GDM1 (cell line): ENCODE measurements at regions not wholly inside any gene's neighbourhood (a gene's known extent, or its start where the extent isn't known, plus 50 kb on each side); places are given as distances from the start of the nearest gene placed in this dataset.
"Not testable (repeated sequence)": the region's sequence is repeated elsewhere in the genome, so short reads cannot be mapped to it uniquely, and the experiment has no call there.

Experiments used
- DNase-seq: peaks from one replicate; lab custom pipeline; 2025; lab: John Stamatoyannopoulos, UW

GRCh38 chr1:60731321-60731720 lies 351.0 kb upstream of the NFIA start:
- no peak for DNase-seq

DNA sequence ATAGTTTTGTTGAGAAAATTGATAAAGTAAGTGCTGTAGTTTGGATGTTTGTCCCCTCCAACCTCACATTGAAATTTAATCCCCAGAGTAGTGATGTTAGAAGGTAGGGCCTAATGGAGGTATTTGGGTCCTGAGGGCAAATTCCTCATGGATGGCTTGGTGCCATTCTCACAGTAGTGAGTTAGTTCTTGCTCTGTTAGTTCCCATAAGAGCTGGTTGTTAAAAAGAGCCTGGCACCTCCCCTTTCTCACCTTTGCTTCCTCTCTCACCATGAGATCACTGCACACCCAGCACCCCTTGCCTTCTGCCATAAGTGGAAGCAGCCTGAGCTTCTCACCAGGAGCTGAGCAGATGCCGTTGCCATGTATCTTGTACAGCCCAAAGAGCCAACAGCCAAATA lies 354.8 kb upstream of the NFIA start:
- no peak for DNase-seq

DNA sequence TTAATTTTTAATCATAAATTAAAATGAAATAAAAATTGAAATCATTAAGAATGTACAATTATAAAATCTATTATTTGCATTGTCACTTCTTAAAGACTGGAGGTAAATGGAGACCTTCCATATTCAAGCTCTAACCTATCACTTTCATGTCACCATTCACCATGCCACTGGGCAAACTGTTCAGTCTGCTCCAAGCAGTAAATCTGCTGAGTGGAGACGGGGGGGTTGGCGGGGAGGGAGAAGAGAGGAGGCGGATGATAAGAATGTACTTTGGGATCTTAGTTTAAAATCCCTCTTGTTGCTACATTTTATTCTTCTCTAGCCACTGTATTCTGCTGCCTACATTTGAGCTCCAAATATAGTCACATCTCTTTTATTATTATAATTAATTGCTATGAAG lies 365.9 kb upstream of the NFIA start:
- DNase-seq: no peak

GRCh38 chr1:60715970-60716369 lies 366.4 kb upstream of the NFIA start:
- no peak for DNase-seq

GRCh38 chr1:60709426-60709825 lies 372.9 kb upstream of the NFIA start:
- no peak for DNase-seq

- DNase-seq: no peak
These were observed 377.3 kb upstream of the NFIA start for GRCh38 chr1:60705026-60705425.

GRCh38 chr1:60703155-60703554 lies 379.2 kb upstream of the NFIA start:
- DNase-seq: no peak

GRCh38 chr1:60699325-60699724 lies 383.0 kb upstream of the NFIA start:
- DNase-seq: no peak

DNA sequence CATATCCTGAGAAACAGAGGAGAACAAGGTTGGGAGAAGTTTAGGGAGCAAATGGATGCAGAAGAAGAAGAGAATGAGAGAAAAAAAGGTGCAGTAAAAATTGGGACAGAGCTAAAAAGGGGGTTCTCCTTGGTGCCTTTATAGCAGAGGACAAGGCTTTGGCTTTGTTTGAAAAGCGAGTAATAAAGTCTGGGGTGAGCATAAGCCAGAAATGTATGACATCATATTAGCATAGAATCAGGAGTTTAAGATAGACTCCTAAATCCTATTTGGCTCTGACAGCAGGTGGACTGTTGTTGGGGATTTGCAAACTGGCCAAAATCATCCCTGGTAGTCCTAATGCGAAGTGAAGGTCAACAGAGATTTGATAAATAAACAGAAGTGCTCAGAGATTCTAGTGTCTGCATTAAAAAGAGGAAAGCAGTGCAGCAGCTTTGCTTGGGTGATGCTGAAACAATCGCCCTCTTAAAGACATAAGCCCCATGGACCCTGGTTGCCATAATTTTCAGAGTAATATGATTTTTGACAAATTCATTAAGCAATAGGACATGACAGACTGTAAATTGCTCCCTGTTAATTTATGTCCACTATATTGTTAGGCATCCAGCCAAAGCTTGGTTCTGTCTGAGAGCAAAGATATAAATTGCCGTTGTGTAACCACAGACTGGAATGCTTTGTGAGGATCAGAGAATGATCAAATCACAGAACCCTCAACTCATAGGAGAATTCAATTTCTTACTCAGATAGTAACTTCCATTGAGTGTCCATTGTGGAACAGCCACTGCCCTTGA lies 385.0 kb upstream of the NFIA start:
- no peak for DNase-seq

- DNase-seq: no peak
These were observed 385.8 kb upstream of the NFIA start for GRCh38 chr1:60696512-60696911.

- no peak for DNase-seq
These were observed 386.6 kb upstream of the NFIA start for GRCh38 chr1:60695716-60696171.

DNA sequence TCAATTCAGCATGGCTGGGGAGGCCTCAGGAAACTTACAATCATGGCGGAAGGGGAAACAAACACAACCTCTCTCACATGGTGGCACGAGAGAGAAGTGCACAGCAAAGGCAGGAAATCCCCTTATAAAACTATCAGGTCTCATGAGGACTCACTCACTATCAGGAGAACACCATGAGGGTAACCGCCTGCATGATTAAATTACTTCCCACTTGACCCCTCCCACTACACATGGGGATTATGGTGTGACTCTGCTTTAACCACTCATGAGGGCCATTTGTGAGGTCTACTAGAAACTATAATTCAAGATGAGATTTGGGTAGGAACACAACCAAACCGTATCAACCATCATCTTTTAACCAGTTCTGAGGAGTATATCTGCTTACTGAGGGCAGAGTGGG lies 387.4 kb upstream of the NFIA start:
- no peak for DNase-seq

- DNase-seq: no peak
These were observed 390.3 kb upstream of the NFIA start for GRCh38 chr1:60692031-60692430.

GRCh38 chr1:60688221-60688620 lies 394.1 kb upstream of the NFIA start:
- DNase-seq: not testable (repeated sequence)

DNA sequence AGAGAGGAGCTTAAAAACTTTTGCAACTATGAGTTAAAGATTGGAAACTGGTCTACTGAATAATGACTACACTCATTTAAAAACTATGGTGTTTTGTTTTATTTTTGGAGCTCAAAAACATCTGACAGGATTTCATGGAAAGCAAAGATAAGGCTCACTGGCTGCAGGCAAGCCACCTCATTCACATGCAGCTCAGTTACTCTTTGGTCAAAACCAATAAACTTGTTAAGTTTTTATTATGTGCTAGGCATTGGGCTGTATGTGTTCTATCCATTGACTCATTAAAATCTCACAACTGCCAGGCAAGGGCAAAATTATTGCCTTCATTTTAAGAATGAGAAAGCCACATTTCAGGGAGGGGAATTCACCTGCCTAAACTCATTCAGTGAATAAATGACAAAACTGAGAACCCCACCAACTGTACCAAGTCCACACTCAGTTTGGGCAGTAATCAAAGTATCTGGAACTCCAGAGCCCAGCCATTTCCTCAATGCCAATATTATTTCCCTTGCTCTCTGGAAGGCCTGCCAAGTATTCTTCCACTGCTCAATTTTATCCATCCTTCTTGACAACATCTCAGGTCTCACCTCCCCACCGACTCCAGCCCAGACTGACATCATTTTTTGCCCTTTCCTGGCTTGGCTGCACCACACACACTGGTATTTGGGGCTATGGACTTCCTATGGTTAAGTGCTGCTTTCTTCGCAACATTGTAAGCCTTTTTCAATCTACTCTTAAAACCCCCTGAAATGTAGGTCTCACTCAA lies 401.1 kb upstream of the NFIA start:
- DNase-seq: no peak

GRCh38 chr1:60679524-60680375 lies 402.6 kb upstream of the NFIA start:
- DNase-seq: no peak

GRCh38 chr1:60678802-60679201 lies 403.6 kb upstream of the NFIA start:
- DNase-seq: no peak

DNA sequence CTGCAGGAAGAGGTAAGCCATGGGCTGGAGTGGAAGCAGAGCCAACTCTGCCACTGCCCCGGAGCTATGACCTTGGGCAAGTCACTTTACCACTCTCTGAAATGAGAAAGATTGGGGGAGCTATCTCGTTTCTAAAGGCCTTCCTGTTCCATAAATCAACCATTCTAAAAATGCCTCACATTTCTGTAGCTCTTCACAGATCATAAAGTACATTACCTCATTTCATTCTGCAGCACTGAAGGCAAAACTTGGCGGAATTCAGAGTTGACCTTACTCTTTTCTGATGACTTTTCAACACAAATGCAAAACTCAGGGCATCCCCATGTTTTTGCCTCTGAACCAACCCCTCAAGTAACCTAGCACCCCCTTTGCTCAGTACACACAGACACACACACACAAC lies 404.0 kb upstream of the NFIA start:
- DNase-seq: no peak

- no peak for DNase-seq
These were observed 409.9 kb upstream of the NFIA start for GRCh38 chr1:60672449-60672848.

- DNase-seq: no peak
These were observed 412.1 kb upstream of the NFIA start for GRCh38 chr1:60670302-60670701.

DNA sequence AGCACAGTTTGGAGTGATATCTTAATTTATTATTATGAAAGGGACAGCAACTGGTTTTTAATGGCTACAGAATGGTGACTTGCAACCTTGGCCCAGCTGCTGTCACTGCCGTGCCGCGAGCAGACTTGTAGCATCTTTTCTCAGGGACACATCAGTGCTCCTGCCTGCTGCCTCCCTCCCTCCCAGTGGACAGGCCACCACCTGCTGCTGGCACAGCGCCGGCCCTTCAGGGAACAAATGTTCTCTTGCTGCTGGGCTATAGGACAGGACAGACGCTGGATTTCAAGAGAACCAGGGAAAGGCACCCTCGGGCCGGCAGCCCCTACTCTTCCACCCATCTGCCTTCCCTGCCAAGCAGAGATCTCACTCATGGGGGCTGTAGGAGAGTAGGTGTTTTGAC lies 413.8 kb upstream of the NFIA start:
- no peak for DNase-seq

GRCh38 chr1:60665311-60665710 lies 417.1 kb upstream of the NFIA start:
- DNase-seq: no peak
